CD4-positive, alpha-beta T cell treated with Interferon gamma for 1 hour (primary cell): ENCODE measurements at regions not wholly inside any gene's neighbourhood (a gene's known extent, or its start where the extent isn't known, plus 50 kb on each side); places are given as distances from the start of the nearest gene placed in this dataset.
A peak's percentile ranks its signal among the peaks of the same experiment; 100 is the strongest.

Experiments
- DNase-seq: peaks from one replicate; pipeline ENCODE4 v3.0.0-alpha.2; 2020

- no peak for DNase-seq
Measured at GRCh38 chr1:88104886-88105285, 579.2 kb upstream of the PKN2 start.

- DNase-seq: no peak
Measured at GRCh38 chr1:88111816-88112215, 572.3 kb upstream of the PKN2 start.

GRCh38 chr1:88117597-88117996, 566.5 kb upstream of the PKN2 start:
- no peak for DNase-seq

GRCh38 chr1:88118176-88118845, 565.8 kb upstream of the PKN2 start:
- DNase-seq: no peak

GRCh38 chr1:88124614-88125013, 559.5 kb upstream of the PKN2 start:
- DNase-seq: no peak

- no peak for DNase-seq
Measured at GRCh38 chr1:88126467-88126866, 557.6 kb upstream of the PKN2 start.

- DNase-seq: no peak
Measured at GRCh38 chr1:88133991-88134390, 550.1 kb upstream of the PKN2 start.

- DNase-seq: no peak
Measured at GRCh38 chr1:88134983-88135921, 548.8 kb upstream of the PKN2 start.

- no peak for DNase-seq
Measured at GRCh38 chr1:88139633-88140032, 544.4 kb upstream of the PKN2 start.

- no peak for DNase-seq
Measured at GRCh38 chr1:88140325-88140724, 543.7 kb upstream of the PKN2 start.

- DNase-seq: no peak
Measured at GRCh38 chr1:88141499-88142074, 542.5 kb upstream of the PKN2 start.

- no peak for DNase-seq
Measured at GRCh38 chr1:88145752-88146151, 538.3 kb upstream of the PKN2 start.

GRCh38 chr1:88149686-88150085, 534.4 kb upstream of the PKN2 start:
- DNase-seq: no peak

GRCh38 chr1:88150330-88150729, 533.7 kb upstream of the PKN2 start:
- no peak for DNase-seq

GRCh38 chr1:88163187-88163586, 520.9 kb upstream of the PKN2 start:
- no peak for DNase-seq

GRCh38 chr1:88168126-88168525, 515.9 kb upstream of the PKN2 start:
- DNase-seq: no peak

- DNase-seq: no peak
Measured at GRCh38 chr1:88169139-88169538, 514.9 kb upstream of the PKN2 start.

GRCh38 chr1:88169939-88170338, 514.1 kb upstream of the PKN2 start:
- no peak for DNase-seq

GRCh38 chr1:88175120-88175630, 508.9 kb upstream of the PKN2 start:
- no peak for DNase-seq

GRCh38 chr1:88175631-88176226, 508.3 kb upstream of the PKN2 start:
- DNase-seq: no peak

GRCh38 chr1:88179943-88180342, 504.1 kb upstream of the PKN2 start:
- no peak for DNase-seq

- peak; percentile 47 for DNase-seq
Measured at GRCh38 chr1:88180449-88181108, 503.5 kb upstream of the PKN2 start.

GRCh38 chr1:88186911-88187310, 497.2 kb upstream of the PKN2 start:
- DNase-seq: no peak
